ENCODE measurements at regions not wholly inside any gene's neighbourhood (a gene's known extent, or its start where the extent isn't known, plus 50 kb on each side); places are given as distances from the start of the nearest gene placed in this dataset.
A peak's percentile ranks its signal among the peaks of the same experiment; 100 is the strongest.

- H3K4me3 ChIP-seq (ENCODE audit: low read depth, low read length) = no peak overlapping the region
Measured at GRCh38 chr3:72308641-72309040, 523.7 kb upstream of the PROK2 start.

GRCh38 chr3:72307438-72308115, 522.6 kb upstream of the PROK2 start:
- H3K4me3 ChIP-seq (ENCODE audit: low read depth, low read length) = no peak overlapping the region

More at GRCh38 chr3:72308641-72309040, 523.7 kb upstream of the PROK2 start:
- no peak for DNase-seq (ENCODE audit: low read depth)

GRCh38 chr3:72306800-72307341, 521.9 kb upstream of the PROK2 start:
- peak; percentile 66 for DNase-seq (ENCODE audit: low read depth)
- H3K4me3 ChIP-seq (ENCODE audit: low read depth, low read length) = no peak overlapping the region

More at GRCh38 chr3:72307438-72308115, 522.6 kb upstream of the PROK2 start:
- DNase-seq (ENCODE audit: low read depth) = no peak

GRCh38 chr3:72303926-72304325, 519.0 kb upstream of the PROK2 start:
- no peak for DNase-seq (ENCODE audit: low read depth)
- no peak overlapping the region for H3K4me3 ChIP-seq (ENCODE audit: low read depth, low read length)

GRCh38 chr3:72301779-72302178, 516.8 kb upstream of the PROK2 start:
- H3K4me3 ChIP-seq (ENCODE audit: low read depth, low read length) = no peak overlapping the region
- no peak for DNase-seq (ENCODE audit: low read depth)

GRCh38 chr3:72300621-72301020, 515.7 kb upstream of the PROK2 start:
- no peak for DNase-seq (ENCODE audit: low read depth)
- no peak overlapping the region for H3K4me3 ChIP-seq (ENCODE audit: low read depth, low read length)

- no peak overlapping the region for H3K4me3 ChIP-seq (ENCODE audit: low read depth, low read length)
- no peak for DNase-seq (ENCODE audit: low read depth)
Measured at GRCh38 chr3:72299823-72300222, 514.9 kb upstream of the PROK2 start.

- no peak overlapping the region for H3K4me3 ChIP-seq (ENCODE audit: low read depth, low read length)
- no peak for DNase-seq (ENCODE audit: low read depth)
Measured at GRCh38 chr3:72299321-72299802, 514.4 kb upstream of the PROK2 start.

GRCh38 chr3:72298201-72299152, 513.5 kb upstream of the PROK2 start:
- H3K4me3 ChIP-seq (ENCODE audit: low read depth, low read length) = no peak overlapping the region
- DNase-seq (ENCODE audit: low read depth) = no peak

- DNase-seq (ENCODE audit: low read depth) = no peak
- H3K4me3 ChIP-seq (ENCODE audit: low read depth, low read length) = no peak overlapping the region
Measured at GRCh38 chr3:72297481-72297880, 512.5 kb upstream of the PROK2 start.

- DNase-seq (ENCODE audit: low read depth) = no peak
- no peak overlapping the region for H3K4me3 ChIP-seq (ENCODE audit: low read depth, low read length)
Measured at GRCh38 chr3:72296477-72297111, 511.6 kb upstream of the PROK2 start.

GRCh38 chr3:72295962-72296450, 511.1 kb upstream of the PROK2 start:
- DNase-seq (ENCODE audit: low read depth) = no peak
- no peak overlapping the region for H3K4me3 ChIP-seq (ENCODE audit: low read depth, low read length)

- no peak for DNase-seq (ENCODE audit: low read depth)
- H3K4me3 ChIP-seq (ENCODE audit: low read depth, low read length) = no peak overlapping the region
Measured at GRCh38 chr3:72295276-72295961, 510.5 kb upstream of the PROK2 start.

- H3K4me3 ChIP-seq (ENCODE audit: low read depth, low read length) = no peak overlapping the region
- no peak for DNase-seq (ENCODE audit: low read depth)
Measured at GRCh38 chr3:72290859-72291638, 506.1 kb upstream of the PROK2 start.

- DNase-seq (ENCODE audit: low read depth) = no peak
- no peak overlapping the region for H3K4me3 ChIP-seq (ENCODE audit: low read depth, low read length)
Measured at GRCh38 chr3:72289692-72290071, 504.7 kb upstream of the PROK2 start.

GRCh38 chr3:72288955-72289691, 504.2 kb upstream of the PROK2 start:
- no peak overlapping the region for H3K4me3 ChIP-seq (ENCODE audit: low read depth, low read length)
- peak; percentile 51 for DNase-seq (ENCODE audit: low read depth)

- no peak for DNase-seq (ENCODE audit: low read depth)
- H3K4me3 ChIP-seq (ENCODE audit: low read depth, low read length) = no peak overlapping the region
Measured at GRCh38 chr3:72287956-72288355, 503.0 kb upstream of the PROK2 start.

GRCh38 chr3:72285502-72285901, 500.6 kb upstream of the PROK2 start:
- no peak for DNase-seq (ENCODE audit: low read depth)
- no peak overlapping the region for H3K4me3 ChIP-seq (ENCODE audit: low read depth, low read length)
